ENCODE measurements at regions not wholly inside any gene's neighbourhood (a gene's known extent, or its start where the extent isn't known, plus 50 kb on each side); places are given as distances from the start of the nearest gene placed in this dataset.

- H3K4me2 ChIP-seq (ENCODE audit: control insufficient read depth, insufficient read depth) = no peak overlapping the region
- H3K79me2 ChIP-seq (ENCODE audit: control insufficient read depth, insufficient read depth, low read length) = no peaks in the 10 kb centered on the region
- WGBS (ENCODE audit: insufficient coverage, insufficient replicate concordance, low lambda C conversion rate, missing lambda C conversion rate) = 0% methylated on average over 1 of the region's 1 CpG
- POLR2A ChIA-PET = interaction anchor here (1.6 kb wide), 1 partner anchor 85 kb away, joined by 3 read pairs; no protein-coding TSS in a partner anchor
- SMC1A ChIA-PET (ENCODE audit: uncharacterized antibody, unreplicated experiment) = no interaction called here
- no peak overlapping the region for H3K4me3 ChIP-seq
- H3K4me1 ChIP-seq (ENCODE audit: control insufficient read depth, insufficient read depth, low read length) = no peaks in the 10 kb centered on the region
- TF ChIP-seq POU2F2 (IDR thresholded peaks at IDR 0.05; ENCODE audit: borderline replicate concordance, low read depth, low read length) (no peak), HDAC2 (IDR thresholded peaks at IDR 0.05) (no peak), YBX1 (IDR thresholded peaks at IDR 0.05) (no peak), CREB1 (IDR thresholded peaks at IDR 0.05; ENCODE audit: low read depth) (no peak), POLR2A (IDR thresholded peaks at IDR 0.05; ENCODE audit: low read depth, low read length) (no peak), RUNX3 (IDR thresholded peaks at IDR 0.05; ENCODE audit: low read length) (no peak), BACH1 (IDR thresholded peaks at IDR 0.05; ENCODE audit: borderline replicate concordance) (no peak), SUZ12 (IDR thresholded peaks at IDR 0.05; ENCODE audit: unreplicated experiment) (no peak), CHD1 (IDR thresholded peaks at IDR 0.05; ENCODE audit: low read depth, low read length) (no peak), CEBPZ (IDR thresholded peaks at IDR 0.05; ENCODE audit: low read depth, low read length) (no peak), MTA3 (IDR thresholded peaks at IDR 0.05; ENCODE audit: borderline replicate concordance, low read length) (no peak), TCF12 (IDR thresholded peaks at IDR 0.05; ENCODE audit: low read depth, low read length) (no peak), HSF1 (IDR thresholded peaks at IDR 0.05; ENCODE audit: low read depth, low read length) (no peak), CBX5 (IDR thresholded peaks at IDR 0.05; ENCODE audit: low read depth) (no peak), ZNF207 (IDR thresholded peaks at IDR 0.05; ENCODE audit: borderline replicate concordance) (no peak), MYC (IDR thresholded peaks at IDR 0.05; ENCODE audit: insufficient read depth, insufficient read length, insufficient replicate concordance, low read length, severe bottlenecking) (no peak), MEF2B (IDR thresholded peaks at IDR 0.05; ENCODE audit: partially characterized antibody, poor library complexity, severe bottlenecking) (no peak), CUX1 (IDR thresholded peaks at IDR 0.05; ENCODE audit: insufficient replicate concordance, low read depth, low read length) (no peak)
- H3K36me3 ChIP-seq (ENCODE audit: control insufficient read depth in 2 of 2, insufficient read depth in 2 of 2, low read length in 1 of 2) = no peaks in the 10 kb centered on the region
- H4K20me1 ChIP-seq (ENCODE audit: control insufficient read depth, insufficient read depth) = no peaks in the 10 kb centered on the region
- no peak overlapping the region for H2AFZ ChIP-seq (ENCODE audit: control insufficient read depth, low read depth, low read length)
- FAIRE-seq = no peak
- no peak for DNase-seq (ENCODE audit: low read depth, low spot score)
- H3K27me3 ChIP-seq (replicated peaks in 1 of 2; ENCODE audit: control insufficient read depth in 2 of 2, insufficient read depth in 2 of 2, low read length in 1 of 2) = no peaks in the 10 kb centered on the region
- no peaks in the 10 kb centered on the region for H3K9me3 ChIP-seq (replicated peaks; ENCODE audit: control insufficient read depth, insufficient read depth, low read length)
- in situ Hi-C loops (cut with MboI) (no loop called here), intact Hi-C loops (cut with micrococcal nuclease; ENCODE audit: unreplicated experiment) (no loop called here)
- BruUV-seq (replicated peaks) = no TSS peak
- no peak overlapping the region for H3K9ac ChIP-seq (ENCODE audit: control insufficient read depth, insufficient read depth, low read length)
- no peak overlapping the region for H3K27ac ChIP-seq (ENCODE audit: control insufficient read depth, insufficient read depth)
- ATAC-seq = no peak
- RAD21 ChIA-PET (ENCODE audit: unreplicated experiment) = no interaction called here
- CTCF ChIA-PET = interaction anchor here (0.8 kb wide), 1 partner anchor 534 kb away, joined by 3 read pairs; no protein-coding TSS in a partner anchor
Observed at GRCh38 chr4:22322996-22323395, 192.9 kb downstream of the ADGRA3 start.
